ENCODE measurements at regions not wholly inside any gene's neighbourhood (a gene's known extent, or its start where the extent isn't known, plus 50 kb on each side); places are given as distances from the start of the nearest gene placed in this dataset.

DNA sequence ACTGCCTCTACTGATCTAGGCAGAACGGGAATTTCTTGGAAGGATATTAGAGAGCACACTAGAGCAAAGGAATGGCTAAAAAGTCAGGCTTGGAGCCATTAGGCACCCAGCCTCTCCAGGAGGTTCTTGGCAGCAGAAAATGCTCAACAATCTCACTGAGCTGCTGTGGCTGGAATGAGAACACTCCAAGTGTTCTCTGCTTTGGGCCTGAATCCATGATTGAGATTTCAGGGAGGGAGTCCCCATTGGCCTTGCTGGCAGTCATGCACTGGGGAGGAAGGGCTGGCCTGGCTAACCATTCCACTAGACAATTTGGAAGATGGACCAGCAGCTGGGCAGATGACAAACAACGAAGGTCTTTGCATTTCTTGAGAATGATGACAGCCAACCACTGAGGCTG, 362.6 kb downstream of the SHQ1 start:
- DNase-seq, result no peak

GRCh38 chr3:72483554-72484104, 364.6 kb downstream of the SHQ1 start:
- DNase-seq, result no peak

GRCh38 chr3:72482589-72483321, 365.5 kb downstream of the SHQ1 start:
- no peak for DNase-seq

- no peak for DNase-seq
Observed at GRCh38 chr3:72481542-72481941, 366.7 kb downstream of the SHQ1 start.

DNA sequence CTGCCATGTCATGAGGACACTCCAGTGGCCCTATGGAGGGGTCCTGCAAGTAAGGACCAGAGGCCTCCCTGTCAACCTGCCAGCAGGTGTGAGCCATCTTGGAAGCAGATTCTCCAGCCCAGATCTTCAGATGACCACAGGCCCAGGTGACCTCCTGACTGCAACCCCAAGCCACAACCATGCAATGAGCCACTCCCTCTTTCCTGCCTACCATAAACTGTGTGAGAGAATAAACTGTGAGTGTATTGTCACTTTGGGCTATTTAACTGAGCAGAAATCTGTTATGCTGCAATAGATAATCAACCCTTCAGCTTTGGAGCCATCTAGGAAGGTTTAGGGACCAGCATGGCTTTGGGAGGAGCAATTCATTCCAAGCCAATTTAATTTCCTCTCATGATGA, 367.9 kb downstream of the SHQ1 start:
- no peak for DNase-seq

- no peak for DNase-seq
Observed at GRCh38 chr3:72479651-72480215, 368.5 kb downstream of the SHQ1 start.

DNA sequence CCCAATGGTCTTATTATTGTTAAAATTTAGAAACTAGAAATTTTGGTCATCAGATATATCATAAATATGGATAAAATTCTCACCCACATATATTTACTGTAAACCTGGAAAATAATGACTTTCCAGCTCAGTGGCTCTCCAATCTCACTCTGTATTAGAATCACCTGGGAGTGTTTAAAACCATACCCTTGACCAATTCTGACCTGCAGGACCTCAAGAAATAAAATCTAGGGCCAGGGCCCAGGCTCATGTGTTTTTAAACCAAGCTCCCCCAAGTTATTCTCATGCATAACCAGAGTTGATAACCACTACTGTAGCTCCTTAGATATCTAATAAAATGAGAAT, 372.1 kb downstream of the SHQ1 start:
- no peak for DNase-seq

- no peak for DNase-seq
Observed at GRCh38 chr3:72475258-72476138, 372.7 kb downstream of the SHQ1 start.

- no peak for DNase-seq
Observed at GRCh38 chr3:72474775-72475174, 373.5 kb downstream of the SHQ1 start.

- no peak for DNase-seq
Observed at GRCh38 chr3:72473156-72473555, 375.1 kb downstream of the SHQ1 start.

DNA sequence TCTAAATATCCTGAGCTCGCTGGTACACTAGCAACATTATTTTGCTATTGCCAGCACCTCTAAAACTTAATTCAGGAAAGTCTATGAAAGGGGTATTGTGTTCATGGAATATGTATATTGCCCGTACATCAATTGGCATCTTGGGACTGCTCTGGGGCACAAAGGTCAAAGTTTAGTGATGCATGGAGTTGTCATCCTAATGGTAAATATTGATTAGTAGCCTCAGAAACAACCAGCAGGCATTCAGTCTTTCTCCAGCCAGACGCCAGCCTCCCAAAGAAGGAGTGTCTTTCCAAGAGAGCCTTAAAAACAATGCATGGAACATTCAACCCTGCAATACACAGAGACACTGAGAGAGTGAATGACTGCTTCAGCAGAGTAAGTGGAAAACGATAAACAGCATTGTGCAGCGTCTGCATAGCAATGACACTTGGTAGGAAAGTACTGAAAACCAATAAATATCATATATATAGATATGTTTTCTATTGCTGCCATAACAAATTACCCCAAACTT, 377.3 kb downstream of the SHQ1 start:
- no peak for DNase-seq

GRCh38 chr3:72465853-72466252, 382.4 kb downstream of the SHQ1 start:
- no peak for DNase-seq

GRCh38 chr3:72463083-72463482, 385.2 kb downstream of the SHQ1 start:
- DNase-seq, result no peak

DNA sequence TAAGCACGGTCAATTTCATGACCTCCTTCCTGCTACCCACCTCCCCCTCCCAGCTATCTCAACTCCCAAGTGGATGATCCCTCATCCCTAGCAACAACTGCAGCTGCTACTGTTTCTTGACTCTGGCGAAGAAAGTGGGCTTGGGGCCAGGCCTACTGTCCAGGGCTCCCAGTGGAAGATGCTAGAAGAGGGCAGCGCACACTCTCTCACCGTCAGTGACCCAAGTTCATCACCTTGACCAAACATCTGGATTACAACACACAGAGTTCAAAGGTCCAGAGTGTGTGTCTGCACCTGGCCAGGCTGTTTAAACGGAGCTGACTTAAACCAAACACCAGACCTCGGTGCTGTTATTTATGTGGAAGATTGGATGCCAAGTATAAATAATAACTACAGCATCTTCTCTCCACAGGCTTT, 385.6 kb downstream of the SHQ1 start:
- DNase-seq, result no peak

DNA sequence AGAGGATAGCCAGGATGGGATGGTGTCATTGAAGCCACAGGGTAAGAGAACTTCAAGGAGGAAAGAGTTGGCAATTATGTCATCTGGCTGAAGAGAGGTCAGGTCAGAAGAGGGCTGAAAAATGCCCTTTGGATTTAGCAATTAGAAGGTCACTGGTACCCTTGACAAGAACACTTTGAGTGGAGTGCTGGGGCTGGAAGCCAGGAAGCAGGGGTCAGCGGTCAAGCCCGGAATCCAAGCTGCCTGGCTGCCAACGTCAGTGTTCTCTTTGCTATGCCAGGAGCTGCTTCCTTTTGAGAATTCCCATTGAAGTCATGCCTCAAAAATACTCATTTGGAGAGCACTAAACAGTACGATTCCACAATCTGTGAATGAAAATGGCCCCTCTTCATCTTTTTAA, 386.5 kb downstream of the SHQ1 start:
- DNase-seq, result no peak

- DNase-seq, result no peak
Observed at GRCh38 chr3:72460205-72461174, 387.8 kb downstream of the SHQ1 start.

GRCh38 chr3:72459588-72459987, 388.7 kb downstream of the SHQ1 start:
- DNase-seq, result no peak

DNA sequence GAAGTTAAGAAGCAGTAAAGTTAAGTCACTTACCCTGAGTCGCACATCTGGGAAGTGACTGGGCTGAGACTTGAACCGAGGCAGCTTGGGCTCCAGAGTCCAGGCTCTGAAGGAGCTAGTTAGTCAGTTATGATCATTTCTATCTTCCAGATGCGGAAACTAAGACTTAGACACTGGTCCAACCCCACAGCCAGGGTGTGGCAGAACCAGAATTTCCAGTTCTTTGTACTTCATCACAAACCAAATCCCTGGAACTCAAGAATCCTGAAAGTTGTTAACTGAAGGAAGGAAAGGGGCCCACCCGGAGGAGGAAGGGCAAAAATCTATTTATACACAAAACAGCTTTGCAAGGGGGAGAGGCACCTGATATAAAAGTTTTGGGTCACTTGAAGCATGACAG, 389.9 kb downstream of the SHQ1 start:
- no peak for DNase-seq

DNA sequence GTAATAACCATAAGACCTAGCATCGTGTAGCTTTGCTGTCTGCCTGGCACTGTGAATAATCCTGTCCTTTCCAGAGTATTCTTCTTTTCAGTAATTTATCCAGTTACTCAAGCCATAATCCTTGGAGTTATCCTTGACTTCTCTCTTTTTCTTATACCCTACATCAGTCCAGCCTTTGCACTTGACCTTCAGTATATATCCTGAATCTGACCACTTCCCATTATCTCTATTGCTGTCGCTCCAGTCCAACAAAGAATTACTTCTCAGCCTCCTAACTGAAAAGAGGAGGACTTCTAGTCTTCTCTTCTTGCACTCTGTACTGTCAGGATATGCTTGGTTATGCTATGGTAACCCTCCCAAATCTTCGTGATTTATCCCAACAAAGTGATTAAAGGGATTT, 393.8 kb downstream of the SHQ1 start:
- no peak for DNase-seq

- DNase-seq, result no peak
Observed at GRCh38 chr3:72453706-72454105, 394.5 kb downstream of the SHQ1 start.

GRCh38 chr3:72452745-72453144, 395.5 kb downstream of the SHQ1 start:
- DNase-seq, result no peak

GRCh38 chr3:72451841-72452240, 396.4 kb downstream of the SHQ1 start:
- DNase-seq, result no peak
